Right lung (tissue), 2 donors: ENCODE measurements at regions not wholly inside any gene's neighbourhood (a gene's known extent, or its start where the extent isn't known, plus 50 kb on each side); places are given as distances from the start of the nearest gene placed in this dataset.
A peak's percentile ranks its signal among the peaks of the same experiment; 100 is the strongest.

ENCODE experiments used
- DNase-seq, 2 donors: peaks; one replicate each; pipeline ENCODE4 v3.0.0-alpha.2; 2013

DNA sequence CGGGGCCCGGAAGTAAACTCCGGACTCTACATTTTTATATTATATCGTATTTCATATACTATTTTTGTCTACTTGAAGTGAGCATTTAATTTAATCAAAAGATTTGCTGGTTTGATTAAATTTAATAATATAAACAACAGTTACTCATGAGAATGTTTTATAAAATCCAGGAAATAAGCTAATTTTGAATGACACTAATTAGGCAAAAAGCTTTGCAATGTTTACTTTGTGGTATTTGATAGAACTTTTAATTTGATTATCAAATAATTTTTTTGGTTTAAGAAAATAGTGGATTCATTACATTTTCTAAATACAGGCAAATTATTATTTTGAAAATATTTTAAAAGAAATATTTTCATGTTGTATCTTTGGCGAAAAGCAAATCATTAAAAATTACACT is 900.4 kb upstream of the CDH2 start:
- DNase-seq = no peak

DNA sequence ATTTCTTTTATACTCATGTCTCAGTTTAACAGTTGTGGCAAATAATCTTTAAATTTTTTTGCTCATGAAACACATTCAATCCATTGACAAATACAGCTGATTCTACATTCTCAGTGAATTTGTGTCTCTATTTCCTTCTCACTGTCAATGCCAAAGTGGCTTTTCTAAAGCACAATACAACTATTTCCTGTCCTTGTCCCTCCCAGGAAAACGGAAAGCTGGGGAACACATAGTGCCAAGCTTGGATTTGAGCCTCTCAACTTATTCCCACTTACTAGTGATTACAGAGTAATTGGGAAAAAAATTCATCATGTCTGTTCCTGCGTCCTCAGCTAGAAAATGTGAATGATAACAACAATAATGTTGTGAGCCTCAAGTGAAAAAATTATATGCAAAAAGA is 899.7 kb upstream of the CDH2 start:
- DNase-seq = no peak

DNA sequence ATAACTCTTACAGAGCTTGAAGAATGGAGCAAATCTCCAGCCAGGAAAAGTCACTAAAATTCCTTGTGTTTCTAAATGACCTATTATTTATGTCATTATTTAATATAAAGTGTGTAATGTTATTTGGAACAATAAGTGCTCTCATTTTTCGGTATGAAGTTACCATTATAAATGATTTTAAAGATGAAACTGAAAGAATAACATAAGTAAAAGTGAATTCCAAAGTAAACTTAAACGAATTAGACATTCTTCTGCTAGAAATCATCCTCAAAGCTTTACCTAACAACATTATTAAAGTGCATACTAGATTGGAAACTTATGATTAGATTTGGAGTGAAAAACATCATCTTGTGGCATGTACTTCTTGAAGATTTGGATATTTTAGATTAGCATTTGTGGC is 897.2 kb upstream of the CDH2 start:
- no peak for DNase-seq

- DNase-seq = peak; percentile 17 to 25
These were observed 894.9 kb upstream of the CDH2 start for GRCh38 chr18:29071869-29072268.

DNA sequence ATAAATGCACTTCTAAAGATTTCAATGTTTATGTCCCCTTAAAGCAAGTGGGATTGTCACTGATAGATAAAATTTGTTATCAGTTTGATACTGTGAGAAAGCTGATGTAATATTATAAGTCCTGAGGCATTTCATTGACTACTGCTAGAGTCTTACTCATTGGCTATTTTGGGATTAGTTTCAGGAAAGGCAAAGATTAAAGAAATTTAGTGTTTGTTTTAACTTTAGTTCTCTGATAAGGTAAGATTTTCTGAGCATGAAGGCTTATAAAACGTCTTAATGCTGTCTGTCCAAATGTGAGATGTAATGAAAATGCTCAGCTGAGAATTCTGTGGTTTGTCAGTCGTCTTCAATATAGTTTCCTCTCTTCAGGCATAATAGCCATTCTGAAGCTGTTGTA is 886.4 kb upstream of the CDH2 start:
- no peak for DNase-seq

DNA sequence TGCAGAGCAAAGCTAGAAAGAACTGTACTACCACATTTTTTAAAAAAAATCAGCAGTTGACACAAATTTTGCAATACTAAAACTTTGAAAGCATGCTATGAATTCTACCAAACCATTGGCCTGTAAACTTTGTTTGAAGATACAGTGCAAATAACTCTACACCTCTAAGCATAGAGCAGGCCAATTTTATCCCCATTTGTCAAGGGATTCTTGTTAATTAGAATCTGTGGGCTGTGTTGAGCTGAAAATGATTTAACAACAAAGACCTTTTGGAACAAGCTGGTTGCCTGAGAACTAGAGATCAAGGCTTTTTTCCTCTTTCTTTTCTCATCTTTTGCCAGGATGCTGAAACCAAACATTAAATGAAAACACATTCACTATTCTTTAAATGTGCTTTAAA is 886.0 kb upstream of the CDH2 start:
- no peak for DNase-seq

GRCh38 chr18:29060349-29060748 is 883.4 kb upstream of the CDH2 start:
- DNase-seq = no peak

GRCh38 chr18:29057703-29058102 is 880.8 kb upstream of the CDH2 start:
- DNase-seq = no peak

- DNase-seq = peak in 1 of 2 donors; percentile 15
These were observed 879.9 kb upstream of the CDH2 start for GRCh38 chr18:29056800-29057199.

DNA sequence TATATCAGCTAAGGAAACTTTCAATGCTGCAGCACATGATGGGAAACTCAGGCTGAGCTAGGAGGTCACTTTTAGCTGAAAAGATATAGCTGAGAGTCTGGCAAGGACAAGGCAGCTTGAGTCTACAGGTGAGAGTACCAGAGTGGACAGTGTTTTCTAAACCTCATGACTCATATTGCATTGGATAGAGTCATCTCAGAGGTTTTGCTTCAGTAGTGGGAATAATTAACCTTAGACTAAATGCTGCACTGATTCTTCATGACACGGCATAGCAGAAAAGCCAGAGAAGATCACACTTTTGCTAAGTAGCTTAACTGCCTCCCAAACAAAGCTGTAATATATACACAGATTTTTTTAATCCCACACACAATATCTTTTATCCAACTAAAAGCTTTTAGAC is 865.0 kb upstream of the CDH2 start:
- DNase-seq = no peak

GRCh38 chr18:29034113-29034856 is 857.4 kb upstream of the CDH2 start:
- no peak for DNase-seq

DNA sequence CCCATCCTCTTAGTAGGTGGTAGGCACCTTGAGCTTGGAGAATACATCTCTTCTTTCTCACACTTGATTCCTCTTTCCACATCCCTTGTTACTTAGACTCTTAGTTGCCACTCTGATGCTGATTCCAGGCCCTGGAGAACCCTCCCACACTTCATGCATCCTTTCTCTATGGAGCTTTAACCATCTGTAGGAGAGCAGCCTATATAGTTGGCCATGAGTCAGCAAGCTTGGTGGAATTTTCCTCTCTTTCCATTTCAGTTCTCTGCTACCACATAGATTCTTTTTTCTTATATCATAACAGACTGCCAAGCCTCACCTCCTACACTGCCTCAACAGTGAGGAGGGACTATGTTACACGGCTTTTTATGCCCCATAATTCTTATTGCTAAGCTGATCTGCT is 851.6 kb upstream of the CDH2 start:
- no peak for DNase-seq

DNA sequence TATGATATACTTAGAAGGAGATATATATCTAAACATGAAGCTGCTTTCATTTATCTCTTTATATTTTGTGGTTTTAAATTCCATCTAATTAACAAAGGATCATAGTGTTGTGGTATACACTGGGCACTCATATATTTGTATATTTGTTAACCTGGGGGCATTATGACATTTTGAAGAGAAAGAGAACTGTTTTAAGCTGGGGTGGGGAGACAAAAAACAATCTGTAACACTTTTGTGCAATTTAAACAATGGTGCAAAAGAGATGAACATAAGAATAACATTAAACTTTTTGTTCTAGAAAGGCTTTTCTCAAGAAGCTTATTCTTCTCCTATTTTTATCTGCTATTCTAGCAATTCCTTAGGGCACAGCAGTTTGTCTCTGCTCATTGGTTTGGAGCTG is 842.0 kb upstream of the CDH2 start:
- DNase-seq = no peak

DNA sequence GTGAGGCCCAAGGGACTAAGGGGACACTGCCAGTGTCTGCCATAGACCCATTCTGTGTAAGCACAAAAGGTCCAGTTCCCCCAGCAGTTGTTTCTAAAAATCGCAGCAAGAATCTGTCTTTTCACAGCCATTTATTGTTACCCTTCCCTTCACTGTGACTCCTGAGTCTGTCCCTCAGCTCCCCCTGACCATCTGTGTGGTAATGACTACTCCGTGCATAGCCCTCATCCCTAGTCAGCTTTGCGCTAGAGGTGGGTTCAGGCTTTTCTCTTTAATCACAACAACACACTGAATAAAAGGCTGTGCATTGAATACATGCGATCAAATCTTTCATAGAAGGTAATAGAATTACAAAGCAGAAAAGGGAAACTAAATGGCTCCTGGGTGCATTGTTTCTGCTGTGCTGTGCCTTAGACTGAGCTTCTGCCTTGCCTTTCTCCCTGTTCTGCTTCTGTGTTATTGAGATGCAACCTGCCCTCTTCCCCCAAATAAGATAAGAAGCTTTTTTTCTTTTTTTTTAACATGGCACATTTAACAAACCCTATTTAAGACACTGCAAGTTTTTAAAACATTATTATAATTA is 836.0 kb upstream of the CDH2 start:
- no peak for DNase-seq

DNA sequence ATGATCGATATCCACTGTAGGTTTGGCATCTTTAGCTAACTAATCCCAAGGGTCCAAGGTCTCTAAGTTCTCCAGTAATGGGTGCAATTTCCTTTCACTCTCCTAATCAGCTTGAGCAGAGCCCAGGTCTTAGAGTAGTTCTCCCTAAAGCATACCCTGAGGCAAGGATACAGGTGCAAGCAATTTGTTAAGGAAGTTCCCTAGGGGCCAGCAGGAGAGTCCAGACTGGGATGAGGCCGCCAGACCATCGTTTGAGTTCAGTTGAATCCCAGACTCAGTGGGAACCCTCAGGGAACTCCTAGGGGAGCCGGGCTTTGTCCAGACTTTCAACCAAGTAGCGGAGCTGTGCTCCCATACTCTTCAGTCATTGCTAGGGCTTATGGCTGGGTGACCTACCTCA is 835.4 kb upstream of the CDH2 start:
- no peak for DNase-seq

DNA sequence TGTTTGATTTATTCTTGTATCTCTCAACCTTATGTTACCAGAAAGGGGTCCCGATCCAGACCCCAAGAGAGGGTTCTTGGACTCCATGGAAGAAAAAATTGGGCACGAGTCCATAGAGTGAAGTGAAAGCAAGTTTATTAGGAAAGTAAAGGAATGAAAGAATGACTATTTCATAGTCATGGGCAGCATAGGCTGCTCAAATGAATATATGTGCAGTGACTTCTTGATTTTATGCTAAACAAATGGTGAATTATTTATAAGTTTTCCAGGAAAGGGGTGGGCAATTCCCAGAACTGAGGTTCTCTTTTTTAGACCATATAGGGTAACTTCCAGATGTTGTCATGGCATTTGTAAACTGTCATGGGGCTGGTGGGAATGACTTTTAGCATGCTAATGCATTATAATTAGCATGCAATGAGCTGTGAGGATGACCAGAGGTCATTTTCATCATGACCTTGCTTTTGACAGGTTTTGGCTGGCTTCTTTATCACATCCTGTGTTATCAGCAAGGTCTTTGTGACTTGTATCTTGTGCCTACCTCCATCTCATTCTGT is 832.4 kb upstream of the CDH2 start:
- DNase-seq = no peak

GRCh38 chr18:29008809-29009208 is 831.9 kb upstream of the CDH2 start:
- no peak for DNase-seq

DNA sequence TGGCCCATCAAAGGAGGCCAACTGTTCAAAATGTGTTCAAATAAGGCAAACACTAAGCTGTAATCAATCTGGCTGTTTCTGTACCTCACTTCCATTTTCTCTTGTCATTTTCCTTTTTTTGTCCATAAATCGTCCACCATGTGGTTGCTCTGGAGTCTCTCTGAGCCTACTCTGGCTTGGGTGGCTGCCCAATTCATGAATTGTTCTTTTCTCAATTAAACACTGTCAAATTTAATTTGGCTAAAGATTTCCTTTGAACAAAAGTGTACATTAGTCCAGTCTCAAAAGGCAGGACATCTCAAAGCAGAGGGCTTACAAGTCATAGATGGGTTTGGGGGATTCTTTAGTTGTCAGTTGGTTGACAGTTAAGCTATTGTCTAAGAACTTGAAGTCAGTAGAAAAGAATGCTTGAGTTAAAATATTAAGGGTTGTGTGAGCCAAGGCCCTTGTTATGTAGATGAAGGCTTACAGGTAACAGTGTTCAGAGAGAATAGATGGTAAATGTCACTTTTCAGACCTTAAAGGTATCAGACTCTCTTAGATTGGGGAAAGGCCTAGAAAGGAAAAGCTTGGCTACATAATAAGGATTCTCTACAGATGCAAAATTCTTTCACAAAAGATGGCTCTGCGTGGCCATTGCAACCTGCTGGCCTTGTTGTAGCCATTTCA is 831.2 kb upstream of the CDH2 start:
- DNase-seq = no peak

- no peak for DNase-seq
These were observed 828.0 kb upstream of the CDH2 start for GRCh38 chr18:29004921-29005320.

- DNase-seq = peak; percentile 63 to 70
These were observed 826.3 kb upstream of the CDH2 start for GRCh38 chr18:29003194-29003593.

DNA sequence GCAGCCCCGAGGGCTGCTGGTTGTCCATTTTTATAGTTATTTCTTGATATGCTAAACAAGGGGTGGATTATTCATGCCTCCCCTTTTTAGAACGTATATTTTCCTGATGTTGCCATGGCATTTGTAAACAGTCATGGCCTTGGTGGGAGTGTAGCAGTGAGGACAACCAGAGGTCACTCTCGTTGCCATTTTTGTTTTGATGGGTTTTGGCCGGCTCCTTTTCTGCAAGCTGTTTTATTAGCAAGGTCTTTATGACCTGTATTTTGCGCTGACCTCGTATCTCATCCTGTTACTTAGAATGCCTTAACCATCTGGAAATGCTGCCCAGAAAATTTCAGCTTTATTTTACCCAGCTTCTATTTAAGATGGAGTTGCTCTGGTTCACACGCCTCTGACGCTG is 825.8 kb upstream of the CDH2 start:
- no peak for DNase-seq

GRCh38 chr18:28999726-29000125 is 822.8 kb upstream of the CDH2 start:
- no peak for DNase-seq

DNA sequence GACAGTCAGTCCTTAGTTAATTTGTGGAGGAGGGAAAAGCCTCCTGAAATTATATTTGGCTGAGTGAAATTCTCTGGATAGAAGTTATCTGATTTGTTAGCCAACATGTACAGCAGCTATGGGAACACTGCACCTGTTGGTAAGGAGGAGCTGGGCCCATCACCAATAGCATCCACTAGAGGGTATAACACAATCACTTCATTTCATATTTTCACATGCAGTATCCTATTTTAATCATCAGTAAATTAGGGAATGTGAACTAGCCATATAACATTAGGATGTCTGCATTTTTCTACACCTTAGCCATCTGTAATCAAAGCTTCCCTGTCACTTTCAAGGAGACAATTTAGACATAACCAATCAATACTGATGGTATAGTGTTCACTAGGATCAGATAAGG is 818.4 kb upstream of the CDH2 start:
- no peak for DNase-seq
